ENCODE measurements at regions not wholly inside any gene's neighbourhood (a gene's known extent, or its start where the extent isn't known, plus 50 kb on each side); places are given as distances from the start of the nearest gene placed in this dataset.

DNA sequence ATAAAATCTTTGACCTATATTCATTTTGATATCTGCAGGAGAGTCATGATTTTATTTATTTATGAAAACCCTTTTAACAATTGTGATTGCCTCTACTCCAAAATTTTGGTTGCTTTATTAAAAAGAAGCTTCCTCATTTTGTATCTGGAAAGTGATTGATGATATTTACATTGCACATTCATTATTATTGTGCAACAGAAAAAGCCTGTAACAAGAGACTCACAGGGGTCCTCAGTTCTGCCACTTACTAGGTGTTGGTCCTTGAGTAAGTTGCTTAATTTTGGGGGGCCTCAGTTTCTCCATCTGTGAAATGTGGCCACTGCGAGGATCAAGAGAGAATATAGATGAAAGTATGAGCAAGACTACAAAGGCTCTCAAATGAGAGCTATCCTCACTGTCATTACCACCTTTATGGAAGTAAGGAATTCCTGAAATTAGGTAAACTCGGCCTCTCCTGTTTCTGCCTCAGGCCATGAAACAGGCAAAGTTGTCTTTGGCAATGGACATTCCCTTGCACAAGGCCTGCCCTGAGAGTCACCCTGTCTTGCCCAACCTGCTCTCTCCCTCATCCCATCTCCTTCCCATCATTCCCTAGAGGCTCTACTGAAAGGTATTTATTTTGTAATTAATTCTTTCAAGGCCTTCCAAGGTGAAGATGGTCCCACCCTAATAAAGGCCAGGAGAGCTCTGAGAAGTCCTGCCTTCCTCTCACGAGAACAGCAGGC lies 66.1 kb upstream of the ABLIM1 start:
- no peak for ATAC-seq
- Mint-ChIP-seq H3K27me3 (no peaks in the 10 kb centered on the region), H3K27ac (no peak overlapping the region), H3K9me3 (peaks cover 1% of the 10 kb centered on the region), H3K36me3 (ENCODE audit: low read depth) (no peaks in the 10 kb centered on the region), H3K4me3 (no peak overlapping the region), H3K4me1 (ENCODE audit: low read depth) (no peaks in the 10 kb centered on the region)
- DNase-seq = no peak
- TF ChIP-seq, protein P1, sequence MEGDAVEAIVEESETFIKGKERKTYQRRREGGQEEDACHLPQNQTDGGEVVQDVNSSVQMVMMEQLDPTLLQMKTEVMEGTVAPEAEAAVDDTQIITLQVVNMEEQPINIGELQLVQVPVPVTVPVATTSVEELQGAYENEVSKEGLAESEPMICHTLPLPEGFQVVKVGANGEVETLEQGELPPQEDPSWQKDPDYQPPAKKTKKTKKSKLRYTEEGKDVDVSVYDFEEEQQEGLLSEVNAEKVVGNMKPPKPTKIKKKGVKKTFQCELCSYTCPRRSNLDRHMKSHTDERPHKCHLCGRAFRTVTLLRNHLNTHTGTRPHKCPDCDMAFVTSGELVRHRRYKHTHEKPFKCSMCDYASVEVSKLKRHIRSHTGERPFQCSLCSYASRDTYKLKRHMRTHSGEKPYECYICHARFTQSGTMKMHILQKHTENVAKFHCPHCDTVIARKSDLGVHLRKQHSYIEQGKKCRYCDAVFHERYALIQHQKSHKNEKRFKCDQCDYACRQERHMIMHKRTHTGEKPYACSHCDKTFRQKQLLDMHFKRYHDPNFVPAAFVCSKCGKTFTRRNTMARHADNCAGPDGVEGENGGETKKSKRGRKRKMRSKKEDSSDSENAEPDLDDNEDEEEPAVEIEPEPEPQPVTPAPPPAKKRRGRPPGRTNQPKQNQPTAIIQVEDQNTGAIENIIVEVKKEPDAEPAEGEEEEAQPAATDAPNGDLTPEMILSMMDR (IDR thresholded peaks at IDR 0.05) = no peak
- ChIA-PET POLR2A (interaction anchor here (1.5 kb wide), 1 partner anchor 10 kb away, joined by 3 read pairs; no protein-coding TSS in a partner anchor), CTCF (no interaction called here)
- intact Hi-C loops (cut with micrococcal nuclease) = no loop called here

DNA sequence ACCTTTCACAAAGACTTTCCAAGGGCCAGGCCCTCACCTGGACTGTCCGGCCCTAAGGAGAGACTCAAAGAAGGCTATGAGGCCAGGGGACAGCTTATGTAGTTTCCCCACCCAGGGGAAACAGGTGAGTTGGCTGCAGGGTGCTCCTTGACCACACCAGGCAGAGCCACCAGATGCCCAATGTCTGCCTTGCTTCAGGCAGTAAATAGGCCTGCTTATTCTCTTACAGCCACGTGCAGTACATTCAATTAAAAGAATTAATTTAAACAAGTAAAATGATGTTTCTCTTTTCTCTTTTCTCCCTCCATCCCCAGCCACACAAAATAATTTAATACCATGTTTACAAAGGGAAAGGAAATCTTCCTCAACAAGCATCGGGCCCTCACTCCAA lies 66.6 kb upstream of the ABLIM1 start:
- intact Hi-C loops (cut with micrococcal nuclease) = no loop called here
- Mint-ChIP-seq H3K4me1 (ENCODE audit: low read depth) (no peaks in the 10 kb centered on the region), H3K36me3 (ENCODE audit: low read depth) (no peaks in the 10 kb centered on the region), H3K27ac (no peak overlapping the region), H3K4me3 (no peak overlapping the region), H3K9me3 (peaks cover 1% of the 10 kb centered on the region), H3K27me3 (no peaks in the 10 kb centered on the region)
- ChIA-PET CTCF (no interaction called here), POLR2A (interaction anchor here (1.5 kb wide), 1 partner anchor 10 kb away, joined by 3 read pairs; no protein-coding TSS in a partner anchor)
- DNase-seq (no peak), ATAC-seq (no peak)
- TF ChIP-seq, protein P1 (IDR thresholded peaks at IDR 0.05) = no peak

DNA sequence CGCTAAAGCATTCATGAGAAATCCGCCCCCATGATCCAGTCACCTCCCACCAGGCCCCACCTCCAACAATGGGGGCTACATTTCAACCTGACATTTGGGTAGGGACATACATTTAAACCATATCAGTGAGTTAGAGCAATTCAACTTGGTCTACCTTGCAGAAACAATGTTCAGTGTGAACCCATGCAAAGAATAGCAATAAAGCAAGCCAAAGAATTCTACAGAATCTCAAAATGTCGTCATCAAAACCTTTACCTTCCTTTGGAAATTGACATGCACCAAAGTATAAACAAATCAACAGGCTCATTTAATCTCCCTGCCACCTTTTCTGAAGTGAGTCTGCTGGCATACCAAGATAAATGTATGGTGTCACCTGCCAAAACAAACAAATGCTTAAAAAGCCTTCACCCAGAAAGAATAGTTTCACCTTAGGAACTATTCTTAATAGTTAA lies 68.8 kb upstream of the ABLIM1 start:
- TF ChIP-seq, protein P1 (IDR thresholded peaks at IDR 0.05) = no peak
- intact Hi-C loops (cut with micrococcal nuclease) = no loop called here
- peaks cover 1% of the 10 kb centered on the region for H3K9me3 Mint-ChIP-seq
- ChIA-PET CTCF (no interaction called here), POLR2A (no interaction called here)
- ATAC-seq = no peak
- no peak for DNase-seq
- no peaks in the 10 kb centered on the region for H3K27me3 Mint-ChIP-seq
- H3K27ac Mint-ChIP-seq = no peak overlapping the region
- H3K4me1 Mint-ChIP-seq (ENCODE audit: low read depth) = no peaks in the 10 kb centered on the region
- no peak overlapping the region for H3K4me3 Mint-ChIP-seq
- no peaks in the 10 kb centered on the region for H3K36me3 Mint-ChIP-seq (ENCODE audit: low read depth)

DNA sequence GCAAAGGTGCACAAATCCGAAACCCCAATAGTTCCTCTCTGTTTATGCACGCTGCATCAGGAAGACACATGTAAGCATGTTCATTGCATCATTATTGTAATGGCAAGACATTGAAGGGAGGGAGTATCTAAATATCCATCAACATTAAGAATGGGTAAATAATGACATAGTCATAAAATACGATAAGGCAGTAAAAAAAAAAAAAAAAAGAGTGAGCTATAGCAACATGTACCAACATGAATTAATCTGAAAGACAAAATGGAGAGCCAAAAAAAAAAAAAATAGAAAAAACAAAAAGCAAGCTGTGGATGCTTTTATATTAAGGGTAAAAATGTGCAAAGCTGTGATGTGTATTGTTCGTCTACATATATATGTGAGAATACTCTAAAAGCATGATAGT lies 70.2 kb upstream of the ABLIM1 start:
- H3K9me3 Mint-ChIP-seq = peaks cover 1% of the 10 kb centered on the region
- intact Hi-C loops (cut with micrococcal nuclease) = no loop called here
- H3K27ac Mint-ChIP-seq = no peak overlapping the region
- H3K36me3 Mint-ChIP-seq (ENCODE audit: low read depth) = no peaks in the 10 kb centered on the region
- H3K4me3 Mint-ChIP-seq = no peak overlapping the region
- ChIA-PET CTCF (no interaction called here), POLR2A (no interaction called here)
- H3K4me1 Mint-ChIP-seq (ENCODE audit: low read depth) = no peaks in the 10 kb centered on the region
- TF ChIP-seq, protein P1 (IDR thresholded peaks at IDR 0.05) = no peak
- ATAC-seq = no peak
- DNase-seq = no peak
- H3K27me3 Mint-ChIP-seq = no peaks in the 10 kb centered on the region

DNA sequence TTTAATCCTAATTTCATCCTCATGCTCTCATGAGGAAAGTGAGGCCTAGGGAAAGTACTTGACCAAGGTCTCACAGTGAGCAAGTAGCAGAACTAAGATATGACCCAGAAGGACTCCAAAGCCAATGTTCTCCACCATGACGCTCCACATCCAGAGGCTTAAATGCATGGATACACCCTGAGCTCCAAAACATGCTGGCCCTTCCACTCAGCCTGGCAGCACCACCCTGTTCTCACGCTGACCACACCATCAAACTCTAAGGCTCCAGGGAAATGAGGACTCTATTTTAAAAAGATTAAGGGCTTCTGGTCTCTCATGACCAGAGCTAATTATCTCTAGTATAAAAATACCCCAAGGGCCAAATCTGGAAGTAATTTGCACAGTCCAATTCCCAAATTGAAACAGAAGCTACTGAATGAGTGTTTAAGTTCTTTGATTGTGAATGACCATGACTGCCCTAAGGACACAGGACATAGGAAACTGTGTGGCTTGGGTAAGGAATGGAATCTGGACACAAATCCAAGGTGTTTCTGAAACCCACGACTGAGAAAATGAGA lies 71.1 kb upstream of the ABLIM1 start:
- peaks cover 1% of the 10 kb centered on the region for H3K9me3 Mint-ChIP-seq
- no peaks in the 10 kb centered on the region for H3K4me1 Mint-ChIP-seq (ENCODE audit: low read depth)
- CTCF ChIA-PET = no interaction called here
- no peak for DNase-seq
- TF ChIP-seq, protein P1 (IDR thresholded peaks at IDR 0.05) = no peak
- no peak overlapping the region for H3K4me3 Mint-ChIP-seq
- intact Hi-C loops (cut with micrococcal nuclease) = no loop called here
- POLR2A ChIA-PET = interaction anchor here (0.6 kb wide), 1 partner anchor 1829 kb away, joined by 3 read pairs; no protein-coding TSS in a partner anchor
- no peaks in the 10 kb centered on the region for H3K36me3 Mint-ChIP-seq (ENCODE audit: low read depth)
- peaks cover under 1% of the 10 kb centered on the region for H3K27me3 Mint-ChIP-seq
- no peak for ATAC-seq
- H3K27ac Mint-ChIP-seq = no peak overlapping the region

Measured in activated CD8-positive, alpha-beta T cell treated with anti-CD3 and anti-CD28 coated beads for 36 hours (primary cell).